K562 (cell line): ENCODE measurements at regions not wholly inside any gene's neighbourhood (a gene's known extent, or its start where the extent isn't known, plus 50 kb on each side); places are given as distances from the start of the nearest gene placed in this dataset.

ENCODE experiments used
- ESRRA ChIP-seq: fragments of 450-650 bp; IDR thresholded peaks from 2 replicates; pipeline ENCODE4 v1.6.1; 2014; ENCODE audit warnings: low read depth, mild to moderate bottlenecking, moderate library complexity, borderline replicate concordance
- POLR2A ChIP-seq: fragments of 450-650 bp; conservative IDR thresholded peaks from 2 replicates; pipeline ENCODE4 v1.6.1; 2016
- TARDBP ChIP-seq: fragments of 450-650 bp; IDR thresholded peaks from 2 replicates; pipeline ENCODE4 v1.6.1; 2016

DNA sequence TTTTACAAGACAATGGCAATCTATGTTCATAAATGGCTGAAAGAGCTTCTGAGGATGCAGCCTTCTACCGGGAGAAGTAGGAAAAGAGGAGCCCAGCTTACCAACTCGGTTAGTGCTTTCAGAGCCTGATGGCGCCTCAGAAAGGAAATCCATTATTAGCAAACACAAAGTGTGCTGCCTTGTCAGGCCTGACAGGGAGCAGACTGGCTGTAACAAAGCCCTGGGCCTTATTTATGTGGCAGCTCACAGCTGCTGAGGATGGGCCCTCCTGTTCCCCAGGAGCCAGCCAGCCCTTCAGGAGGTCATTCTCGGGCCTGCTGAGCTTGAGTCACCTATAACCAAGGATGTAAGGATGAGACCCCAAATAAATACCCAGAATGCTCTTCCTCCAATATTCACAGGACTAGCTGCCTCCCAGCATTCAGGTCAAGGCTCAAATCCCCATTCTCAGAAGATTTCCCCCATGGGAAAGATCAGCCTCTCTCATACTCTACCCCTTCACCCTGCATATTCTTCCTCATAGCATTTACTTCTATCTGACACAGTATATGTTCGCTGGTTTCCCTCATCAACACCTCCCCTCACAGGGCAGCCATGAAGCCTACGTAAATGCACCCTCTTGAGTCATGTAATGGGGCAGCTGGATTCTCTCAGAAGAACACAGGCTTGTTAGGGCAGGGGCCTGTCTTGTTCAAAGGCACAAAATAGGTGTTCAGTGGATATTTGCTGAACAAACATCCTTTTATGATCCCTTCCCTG is 227.0 kb upstream of the RASGEF1B start:
- TF ChIP-seq TARDBP (no peak), POLR2A (no peak), ESRRA (no peak)
